GM18951 (cell line): ENCODE measurements at regions not wholly inside any gene's neighbourhood (a gene's known extent, or its start where the extent isn't known, plus 50 kb on each side); places are given as distances from the start of the nearest gene placed in this dataset.

ENCODE experiments used
- POLR2A ChIP-seq: IDR thresholded peaks from 4 replicates; pipeline ENCODE4 v1.6.1; 2011; ENCODE audit warnings: mild to moderate bottlenecking; ENCODE audit not compliant: insufficient read length, insufficient read depth; ENCODE audit errors: extremely low read depth
- in situ Hi-C: fragments of 300-500 bp; cut with MboI; formaldehyde crosslinking; loops from one replicate; pipeline ENCODE4 v1.12.0; 2022; ENCODE audit warnings: low sequenced_read_pairs, mixed read lengths, inconsistent platforms; ENCODE audit not compliant: unreplicated experiment

DNA sequence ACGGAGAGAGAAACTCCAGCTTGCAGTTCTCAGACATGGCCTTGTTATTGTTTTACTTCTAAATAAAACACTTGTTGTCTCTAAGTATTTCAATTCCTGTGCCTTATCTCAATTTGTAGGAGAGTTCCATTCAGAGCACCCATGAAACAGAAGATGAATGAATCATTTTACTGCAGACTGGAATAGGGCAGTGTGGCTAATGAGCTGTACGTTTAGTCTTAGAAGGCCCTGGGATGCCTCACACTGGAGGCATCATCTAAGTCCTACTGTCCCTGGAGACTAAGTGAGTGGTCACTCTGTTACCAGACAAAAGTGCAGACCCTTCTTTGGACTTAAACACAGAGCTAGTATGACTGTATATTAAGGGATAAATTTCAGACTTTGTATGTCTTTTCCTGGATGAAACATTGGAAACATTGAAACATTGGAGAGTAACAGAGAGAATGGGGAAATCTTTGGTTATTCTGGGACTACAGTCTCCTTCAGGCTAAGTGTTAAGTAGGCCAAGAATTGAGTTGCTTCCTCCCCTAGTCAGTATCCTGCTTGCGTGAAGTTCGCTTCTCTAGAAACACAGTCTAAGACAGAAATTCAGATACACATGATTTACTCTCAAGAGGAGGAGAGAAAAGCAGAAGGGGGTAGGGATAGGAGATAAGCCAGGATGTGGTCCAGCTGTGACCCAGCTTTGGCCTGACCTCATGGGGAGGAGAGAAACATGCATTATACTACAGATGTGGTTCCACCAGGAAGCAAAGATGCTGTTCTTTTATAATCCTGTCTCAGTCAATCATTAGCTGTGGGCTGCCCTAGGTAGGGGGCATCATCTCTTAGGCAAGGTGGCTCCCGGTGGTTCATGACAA is 167.4 kb upstream of the BMP2 start:
- no peak for TF ChIP-seq POLR2A
- in situ Hi-C loops: no loop called here

DNA sequence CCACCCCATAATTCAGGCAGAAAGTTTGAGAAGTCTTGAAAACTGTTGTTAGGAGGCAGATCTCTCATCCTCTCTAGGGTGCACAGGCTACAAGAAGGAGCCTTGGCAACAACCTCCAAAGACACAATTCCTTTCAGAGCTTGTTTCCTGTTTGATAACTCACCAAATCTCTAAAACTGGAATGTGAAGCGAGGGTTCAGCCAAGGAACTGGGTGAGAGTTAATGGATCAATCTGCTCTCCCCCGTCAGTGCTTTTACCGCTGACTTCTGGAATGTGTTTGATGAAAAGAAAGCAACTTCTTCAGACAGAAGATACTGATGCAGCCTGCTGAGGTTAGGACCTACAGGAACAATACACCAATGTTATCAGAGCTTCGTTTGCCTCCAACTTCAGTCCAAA is 171.8 kb upstream of the BMP2 start:
- in situ Hi-C loops: no loop called here

DNA sequence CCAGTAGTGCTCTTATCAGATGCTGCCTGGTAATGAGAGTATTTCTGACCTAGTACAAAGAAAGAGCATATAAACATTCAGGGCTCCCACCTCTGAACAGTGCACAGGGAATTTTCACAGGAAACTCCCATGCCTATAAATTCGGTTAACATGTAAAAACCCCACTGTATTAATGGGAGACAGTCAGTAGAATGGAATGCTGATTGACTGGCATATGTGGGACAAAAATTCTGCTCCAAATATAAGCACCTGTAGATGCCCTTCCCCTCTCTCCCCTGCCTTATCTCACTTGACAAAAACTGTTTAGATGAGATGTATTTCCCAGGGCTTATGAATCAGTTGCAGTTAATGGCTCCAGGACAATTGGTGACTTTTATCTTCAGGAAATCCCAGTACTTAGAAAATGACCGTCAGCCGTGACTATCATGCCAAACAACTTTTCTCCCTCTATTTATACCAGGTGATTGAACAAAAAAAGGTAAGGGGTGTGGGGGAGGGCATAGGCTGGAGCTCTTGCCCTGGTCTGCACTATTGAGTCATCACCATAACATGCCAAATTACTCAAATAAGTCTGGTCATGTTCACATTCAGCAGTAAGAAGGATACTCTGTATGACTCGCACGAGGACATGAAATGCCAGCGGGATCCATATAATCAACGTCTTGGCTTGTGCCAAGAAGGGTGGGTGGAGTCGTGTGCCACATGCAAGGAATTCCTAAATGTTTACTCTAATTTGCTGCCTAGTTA is 176.4 kb upstream of the BMP2 start:
- TF ChIP-seq POLR2A: no peak
- in situ Hi-C loops: no loop called here

More for the DNA sequence above, 171.8 kb upstream of the BMP2 start:
- no peak for TF ChIP-seq POLR2A

DNA sequence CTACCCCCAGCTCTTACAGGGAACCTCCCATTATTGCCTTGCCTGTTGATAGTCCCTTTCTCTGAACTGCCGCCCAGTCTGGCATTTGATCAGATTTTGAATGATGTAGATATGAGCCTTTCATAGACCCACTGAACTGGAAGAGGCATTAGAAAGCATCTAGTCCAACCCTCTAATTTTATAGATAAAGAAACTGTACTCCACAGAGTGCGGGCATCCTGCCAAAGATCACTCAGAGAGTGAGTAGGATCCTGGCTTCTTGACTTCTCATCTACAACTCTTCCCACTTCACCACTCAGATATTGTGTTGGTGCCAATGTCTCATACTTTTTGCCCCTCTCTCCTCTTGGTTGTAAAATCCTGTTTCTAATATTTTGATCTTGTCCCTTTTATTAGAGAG is 179.2 kb upstream of the BMP2 start:
- no peak for TF ChIP-seq POLR2A
- in situ Hi-C loops: no loop called here

DNA sequence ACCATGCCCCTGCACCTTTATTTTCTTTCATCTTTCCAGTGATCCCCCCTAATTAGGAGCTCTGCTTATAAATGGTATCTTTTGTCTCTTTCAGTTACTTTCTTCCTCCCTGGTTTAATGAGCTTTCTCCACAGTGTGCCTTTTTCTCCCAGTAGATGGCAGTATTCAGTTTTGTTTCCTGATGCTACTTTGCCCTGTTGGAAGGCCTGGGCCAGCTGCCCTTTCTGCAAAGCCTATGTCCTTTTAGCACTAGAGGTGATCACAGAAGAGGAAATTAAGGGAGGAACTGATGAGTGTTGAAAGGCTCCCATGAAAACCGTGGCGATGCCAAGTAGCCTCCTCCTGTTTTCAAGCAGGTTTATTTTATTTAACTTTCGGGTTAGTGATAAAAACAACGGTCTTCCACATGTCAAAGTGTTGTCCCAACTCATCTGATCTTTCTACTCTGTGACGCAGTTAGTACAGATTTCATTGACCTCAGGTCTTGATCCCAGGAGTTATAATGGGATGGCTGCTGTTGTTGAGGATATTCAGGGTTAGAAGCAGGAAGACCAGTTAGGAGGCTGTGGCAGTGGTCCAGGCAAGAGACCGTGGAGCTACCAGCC is 184.2 kb upstream of the BMP2 start:
- TF ChIP-seq POLR2A: no peak
- in situ Hi-C loops: no loop called here

DNA sequence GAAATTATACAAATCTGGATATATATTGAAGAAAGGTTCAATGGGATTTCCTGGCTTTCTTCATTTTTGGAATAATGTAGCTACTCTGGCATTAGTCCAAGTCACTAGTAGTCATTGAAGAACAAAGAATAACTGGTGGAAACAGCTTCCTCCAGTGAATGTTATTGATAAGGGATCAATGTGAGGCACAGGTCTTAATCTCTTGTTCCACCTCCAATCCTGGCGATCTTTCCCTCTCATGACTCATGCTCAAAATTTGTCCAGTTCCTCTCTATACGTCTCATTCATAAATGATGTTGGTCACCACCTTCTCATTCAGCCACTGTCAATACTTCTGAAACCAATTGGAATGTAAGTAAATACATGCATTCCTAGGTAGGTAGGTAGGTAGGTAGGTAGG is 185.0 kb upstream of the BMP2 start:
- TF ChIP-seq POLR2A: no peak
- in situ Hi-C loops: no loop called here

DNA sequence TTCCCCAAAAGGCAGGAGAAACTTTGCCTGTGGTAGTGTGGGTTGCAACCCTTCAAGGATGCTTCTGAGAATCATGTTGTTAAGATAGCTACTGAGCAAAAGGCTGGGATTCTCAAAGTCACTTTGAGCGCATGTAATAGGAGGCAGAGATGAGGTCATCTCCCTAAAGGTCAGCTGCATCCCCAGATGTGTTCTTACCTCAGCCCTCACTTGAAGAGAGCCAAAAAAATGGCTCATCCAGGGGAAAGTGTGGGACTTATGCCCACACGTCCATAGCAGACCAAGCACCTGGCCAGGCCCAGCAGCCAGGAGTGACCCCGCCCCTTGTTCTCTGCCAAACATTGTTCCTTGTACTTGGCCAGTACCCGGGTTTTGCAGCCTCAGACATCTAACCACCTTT is 187.0 kb upstream of the BMP2 start:
- no peak for TF ChIP-seq POLR2A
- in situ Hi-C loops: no loop called here

DNA sequence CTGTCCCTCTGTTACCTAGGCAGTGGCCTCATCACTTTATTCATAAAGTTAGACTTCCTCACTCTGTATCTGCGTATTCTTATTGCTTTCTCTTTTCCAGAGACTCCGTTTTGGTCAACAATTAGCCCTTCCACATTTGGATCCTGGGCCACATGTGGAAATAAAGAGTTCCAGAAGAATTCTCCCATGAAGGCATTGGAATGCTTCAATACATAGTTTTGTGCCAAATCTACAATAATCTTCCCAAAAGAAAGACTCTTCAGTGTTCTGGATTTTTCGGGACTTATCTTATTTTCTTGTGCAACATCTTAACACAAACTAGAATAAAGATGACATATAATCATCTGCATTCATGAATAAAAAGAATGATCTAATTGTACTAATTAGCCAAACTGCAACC is 187.7 kb upstream of the BMP2 start:
- in situ Hi-C loops: no loop called here

DNA sequence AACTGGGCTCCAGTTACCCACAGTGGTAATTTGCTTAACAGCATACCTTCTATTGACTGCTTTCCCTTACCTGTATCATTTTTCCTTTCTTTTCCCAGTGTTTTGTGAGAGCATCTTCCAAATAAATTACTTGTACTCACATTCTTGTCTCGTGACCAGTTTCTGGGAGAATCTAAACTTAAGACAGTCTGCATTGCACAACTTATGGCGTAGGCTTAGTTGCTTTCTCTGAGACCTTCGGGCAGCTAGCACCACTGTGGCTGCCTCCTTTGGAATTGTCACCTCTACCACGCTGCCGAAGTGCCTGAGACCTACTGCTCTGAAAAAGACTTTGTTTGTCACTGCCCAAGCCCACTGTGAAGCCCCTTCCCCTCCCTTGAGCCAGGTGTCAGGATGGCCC is 188.1 kb upstream of the BMP2 start:
- in situ Hi-C loops: no loop called here
- no peak for TF ChIP-seq POLR2A

More for the DNA sequence above, 187.7 kb upstream of the BMP2 start:
- no peak for TF ChIP-seq POLR2A

DNA sequence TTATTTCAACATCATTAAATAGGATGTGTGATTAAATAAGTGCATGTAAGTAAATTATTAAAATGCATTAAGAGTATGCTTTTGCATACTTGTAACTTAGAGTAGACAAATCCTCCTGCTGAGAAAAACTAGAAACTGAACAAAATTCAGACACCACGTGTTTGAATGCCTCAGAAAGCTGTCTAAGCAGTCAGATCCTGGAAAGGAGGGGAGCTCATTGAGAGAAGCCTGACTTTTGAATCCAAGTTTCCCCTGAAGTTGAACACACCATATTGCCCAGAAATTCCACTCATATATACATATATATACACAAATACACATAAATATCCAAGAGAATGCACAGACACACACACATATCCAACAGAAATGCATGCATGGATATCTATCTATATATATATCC is 190.0 kb upstream of the BMP2 start:
- in situ Hi-C loops: no loop called here
- no peak for TF ChIP-seq POLR2A

DNA sequence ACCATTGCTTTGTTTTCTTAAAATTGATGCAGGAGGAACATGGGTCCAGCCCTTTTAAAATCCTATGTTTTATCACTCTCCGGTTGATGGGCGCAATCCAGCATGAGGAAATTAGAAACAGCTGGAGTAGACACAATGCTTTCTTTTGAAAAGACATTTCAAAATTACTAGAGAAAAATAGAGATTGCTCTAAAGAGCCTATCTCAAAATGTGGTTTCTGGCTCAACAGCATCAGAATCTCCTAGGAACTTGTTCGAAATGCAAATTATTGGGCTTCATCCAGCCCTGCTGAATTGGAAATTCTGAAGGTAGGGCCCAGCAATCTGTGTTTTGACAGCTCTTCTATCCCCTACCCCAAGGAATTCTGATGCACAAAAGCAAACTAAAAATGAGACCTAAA is 190.8 kb upstream of the BMP2 start:
- TF ChIP-seq POLR2A: no peak
- in situ Hi-C loops: no loop called here

DNA sequence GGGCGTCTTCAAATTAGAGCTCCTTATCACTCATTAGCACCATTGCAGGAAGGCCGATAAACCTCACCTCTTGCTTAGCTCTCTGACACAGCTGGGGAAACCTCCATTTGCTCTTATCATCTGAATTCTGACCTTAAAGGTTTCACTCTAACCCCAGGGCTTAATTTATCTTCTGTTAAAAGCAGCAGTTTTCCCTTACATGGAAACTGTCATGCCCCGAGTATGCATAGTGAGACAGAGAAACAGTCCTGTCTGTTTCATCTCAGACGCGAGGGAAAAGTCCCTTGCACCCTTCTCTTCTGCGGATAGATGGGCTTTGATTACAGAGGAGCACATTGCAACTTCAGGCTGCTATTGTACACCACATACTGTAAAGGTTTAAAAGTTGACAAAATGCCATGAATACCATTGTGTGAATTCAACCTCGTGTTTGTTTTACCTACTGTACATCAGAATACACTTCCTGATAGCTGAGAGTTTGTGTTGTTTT is 191.5 kb upstream of the BMP2 start:
- no peak for TF ChIP-seq POLR2A
- in situ Hi-C loops: no loop called here

DNA sequence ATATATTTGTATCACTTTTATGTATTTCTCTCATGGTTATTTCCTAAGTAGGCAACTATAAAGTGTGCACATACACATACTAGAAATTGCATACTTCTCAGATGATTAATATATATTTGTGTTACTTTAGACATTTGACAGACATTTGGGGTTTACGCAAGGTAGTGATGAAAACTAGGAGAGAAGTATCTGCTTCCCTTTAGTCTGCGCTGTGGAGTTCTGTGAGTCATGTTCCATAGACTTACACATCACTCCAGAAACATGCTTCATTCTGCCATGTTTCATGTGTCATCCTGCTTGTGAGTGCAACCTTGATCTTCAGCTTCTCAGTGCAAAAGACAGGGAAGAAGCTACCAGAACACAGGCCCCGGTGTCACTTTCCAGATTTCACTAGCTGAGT is 200.7 kb upstream of the BMP2 start:
- in situ Hi-C loops: no loop called here
- no peak for TF ChIP-seq POLR2A
